ENCODE measurements at regions not wholly inside any gene's neighbourhood (a gene's known extent, or its start where the extent isn't known, plus 50 kb on each side); places are given as distances from the start of the nearest gene placed in this dataset.
"Not testable (repeated sequence)": the region's sequence is repeated elsewhere in the genome, so short reads cannot be mapped to it uniquely, and the experiment has no call there.

DNA sequence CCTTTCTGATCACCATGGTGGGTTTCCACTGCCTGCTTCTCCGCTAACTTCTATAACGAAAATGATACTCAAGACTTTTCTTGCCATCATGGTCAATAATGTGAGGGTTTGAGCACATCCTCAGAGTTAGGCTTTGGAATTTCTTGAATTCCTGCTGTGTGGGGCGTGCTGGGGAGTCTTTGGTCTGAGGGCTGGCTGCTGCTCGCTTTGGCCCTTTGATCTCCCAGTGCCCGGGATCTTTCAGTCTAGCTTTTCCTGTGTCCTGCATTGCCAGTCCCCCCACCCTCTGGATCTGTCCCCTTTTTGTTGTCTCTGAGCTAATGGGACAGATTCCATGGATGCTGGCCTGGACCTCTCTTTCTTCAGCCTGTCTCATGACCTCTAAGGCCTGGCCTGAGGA lies 182.6 kb downstream of the NPIPA7 start:
- not testable (repeated sequence) for DNase-seq (ENCODE audit: low spot score)

DNA sequence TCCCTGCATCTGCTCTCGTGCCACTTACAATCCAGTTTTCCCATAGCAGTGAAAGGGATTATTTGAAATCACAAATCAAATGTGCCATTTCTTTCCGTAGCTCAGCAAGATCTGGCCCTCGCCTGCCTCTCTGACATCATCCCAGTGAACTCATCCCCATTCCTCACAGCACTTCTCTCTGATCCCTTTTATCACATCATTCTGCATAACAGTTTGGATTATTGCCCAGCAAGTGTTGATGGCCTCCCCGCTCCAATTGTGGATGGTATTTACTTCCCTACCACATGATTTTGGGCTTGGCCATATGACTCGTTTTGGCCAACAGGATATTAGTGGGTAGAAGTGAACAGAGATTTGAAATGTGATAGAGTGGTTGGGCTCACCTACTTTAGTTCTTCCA lies 185.0 kb downstream of the NPIPA7 start:
- DNase-seq (ENCODE audit: low spot score), result not testable (repeated sequence)

DNA sequence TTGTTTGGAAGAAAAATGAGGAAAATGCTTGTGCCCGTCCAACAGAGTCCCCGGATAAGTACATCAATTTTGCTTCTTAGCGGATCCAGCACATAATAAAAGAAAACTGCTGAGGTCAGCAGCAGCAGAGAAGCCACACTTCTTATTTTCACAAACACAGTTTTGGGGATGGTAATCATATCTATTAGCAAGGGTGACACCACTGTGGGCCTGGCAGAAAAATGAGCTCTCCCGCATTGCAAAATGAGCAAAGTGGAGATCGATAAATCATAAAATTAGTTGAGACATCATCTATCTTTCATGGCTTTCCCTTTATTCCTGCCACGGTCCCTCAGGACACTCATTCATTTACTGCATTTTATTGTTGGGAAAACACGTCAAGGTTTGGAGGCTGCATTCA lies 186.4 kb downstream of the NPIPA7 start:
- DNase-seq (ENCODE audit: low spot score), result not testable (repeated sequence)

DNA sequence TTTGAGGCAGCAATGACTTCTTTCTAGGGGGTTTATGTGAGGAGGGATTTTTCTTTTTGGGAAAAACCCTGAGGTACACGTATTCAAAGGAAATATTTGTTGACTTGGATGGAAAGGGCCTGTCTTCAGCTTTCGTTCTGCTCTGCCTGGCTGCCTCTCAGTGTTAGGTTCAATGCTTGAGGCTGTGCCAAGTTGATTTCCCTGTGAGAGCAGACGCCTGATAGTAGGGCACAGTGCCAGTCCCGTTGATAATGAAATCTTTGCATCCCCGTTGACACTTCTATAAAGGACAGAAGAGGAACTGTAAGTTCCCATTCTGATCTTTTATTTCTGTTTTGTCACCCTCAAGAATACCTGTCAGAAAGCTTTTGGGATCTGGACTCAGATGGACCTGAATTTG lies 191.1 kb downstream of the NPIPA7 start:
- not testable (repeated sequence) for DNase-seq (ENCODE audit: low spot score)

DNA sequence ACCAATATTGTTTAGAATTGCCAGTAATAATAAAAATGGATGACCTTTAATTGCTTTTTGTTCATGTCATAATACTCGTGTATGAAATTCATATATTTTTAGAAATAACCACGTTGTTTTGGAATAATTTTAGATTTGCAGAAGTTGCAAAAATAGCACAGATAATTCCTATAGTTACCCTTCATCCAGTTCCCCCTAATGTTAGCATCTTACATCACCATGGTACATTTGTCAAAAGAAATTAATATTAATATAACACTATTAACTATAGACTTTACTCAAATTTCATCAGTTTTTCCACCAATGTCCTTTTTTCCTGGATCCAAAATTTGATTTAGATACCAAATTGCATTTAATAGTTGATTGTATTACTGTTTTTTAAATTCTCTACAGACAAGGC lies 191.9 kb downstream of the NPIPA7 start:
- not testable (repeated sequence) for DNase-seq (ENCODE audit: low spot score)

DNA sequence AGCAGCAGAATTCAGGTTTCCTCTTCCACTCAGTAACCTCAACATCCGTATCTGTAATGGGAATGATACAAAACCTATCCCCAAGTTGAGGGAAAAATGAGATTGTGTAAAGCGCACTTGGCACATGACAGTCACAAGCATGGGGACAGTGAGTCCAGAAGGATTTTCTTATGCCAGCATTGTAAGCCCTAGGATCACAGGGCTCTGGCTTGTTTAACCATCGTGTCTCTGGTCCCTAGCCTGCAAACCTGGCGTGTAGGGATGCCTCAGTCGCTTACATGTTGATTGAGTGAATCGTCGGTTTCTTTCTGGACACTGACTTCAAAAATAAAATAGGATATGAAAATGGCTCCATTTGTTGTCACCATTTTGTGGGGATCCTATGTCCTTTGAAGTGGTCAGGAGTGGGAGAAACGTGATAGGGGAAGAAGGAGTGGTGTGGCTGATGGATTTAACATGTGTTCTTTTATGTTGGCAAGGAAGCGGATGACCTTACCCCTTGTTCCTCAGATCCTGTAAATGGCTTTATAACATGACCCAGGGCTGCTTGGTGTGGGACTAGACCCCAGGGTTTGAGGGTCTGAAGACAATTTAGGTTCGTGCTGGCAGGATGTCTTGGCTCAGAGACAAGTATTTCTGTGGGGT lies 193.3 kb downstream of the NPIPA7 start:
- not testable (repeated sequence) for DNase-seq (ENCODE audit: low spot score)

DNA sequence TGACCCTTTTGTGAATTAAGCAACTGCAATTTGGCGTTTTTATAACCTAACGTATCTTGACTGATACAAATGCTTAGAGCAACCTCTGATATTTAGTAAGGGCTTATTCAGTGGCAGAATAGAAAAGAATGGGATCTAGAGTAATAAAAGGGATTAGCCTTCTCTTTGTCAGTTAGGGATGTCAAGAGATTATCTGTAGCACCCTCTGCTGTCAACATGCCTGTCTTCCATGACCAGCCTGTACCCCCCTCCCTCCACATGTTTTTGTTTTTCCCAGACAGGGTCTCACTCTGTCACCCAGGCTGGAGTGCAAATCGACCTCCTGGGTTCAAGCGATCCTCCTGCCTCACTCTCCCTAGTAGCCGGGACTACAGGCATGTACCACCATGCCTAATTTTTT lies 198.1 kb downstream of the NPIPA7 start:
- not testable (repeated sequence) for DNase-seq (ENCODE audit: low spot score)

DNA sequence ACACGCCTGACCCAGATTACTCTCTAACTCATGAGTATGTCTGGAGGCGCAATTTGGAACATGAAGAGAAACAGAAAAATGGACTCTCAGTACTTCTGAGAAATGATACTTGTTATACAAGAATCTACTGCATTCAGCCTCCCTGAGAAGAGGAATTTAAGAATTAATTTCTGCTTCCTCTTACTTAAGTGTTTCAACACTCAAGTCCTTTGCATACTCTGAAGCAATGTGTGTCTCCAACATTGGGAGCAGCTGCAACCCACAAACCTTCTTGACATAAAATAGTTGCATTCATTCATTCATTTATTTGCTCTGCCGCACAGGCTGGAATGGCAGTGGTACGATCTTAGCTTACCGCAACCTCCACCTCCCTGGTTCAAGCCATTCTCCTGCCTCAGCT lies 199.8 kb downstream of the NPIPA7 start:
- DNase-seq (ENCODE audit: low spot score), result no peak

DNA sequence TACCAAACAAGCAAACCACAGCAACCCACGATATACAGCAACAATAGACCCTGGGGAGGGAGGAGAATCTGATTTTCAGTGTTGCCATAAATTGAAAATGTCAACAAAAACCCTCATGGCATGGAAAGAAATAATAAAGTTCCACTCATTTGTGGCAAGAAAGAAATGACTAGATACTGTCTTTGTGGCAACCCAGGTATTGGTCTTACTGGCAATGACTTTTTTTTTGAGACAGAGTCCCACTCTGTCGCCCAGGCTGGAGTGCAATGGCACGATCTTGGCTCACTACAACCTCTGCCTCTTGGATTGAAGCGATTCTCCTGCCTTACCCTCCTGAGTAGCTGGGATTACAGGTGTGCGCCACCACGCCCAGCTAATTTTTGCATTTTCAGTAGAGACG lies 204.0 kb downstream of the NPIPA7 start:
- DNase-seq (ENCODE audit: low spot score), result not testable (repeated sequence)

DNA sequence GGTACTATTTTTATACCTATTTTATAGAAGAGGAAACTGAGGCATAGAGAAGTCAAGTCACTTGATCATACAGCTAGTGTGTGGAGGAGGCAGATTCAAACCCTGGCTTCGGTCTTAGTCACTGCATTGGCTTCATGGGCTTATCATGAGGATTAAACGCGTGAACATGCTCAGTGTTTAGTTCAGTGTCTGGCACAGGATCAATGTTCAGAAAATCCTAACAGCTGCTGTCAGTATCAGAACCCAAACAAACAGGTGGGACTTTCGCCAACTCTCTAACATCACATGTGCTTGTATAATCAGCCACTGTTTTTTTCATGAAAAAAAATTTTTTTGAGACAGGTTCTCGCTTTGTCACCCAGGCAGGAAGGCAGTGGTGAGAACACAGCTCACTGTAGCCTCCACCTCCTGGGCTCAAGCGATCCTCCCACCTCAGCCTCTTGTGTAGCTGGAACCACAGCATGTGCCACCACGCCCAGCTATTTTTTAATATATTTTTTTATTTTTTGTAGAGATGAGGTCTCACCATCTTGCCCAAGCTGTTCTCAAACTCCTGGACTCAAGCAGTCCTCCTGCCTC lies 207.2 kb downstream of the NPIPA7 start:
- not testable (repeated sequence) for DNase-seq (ENCODE audit: low spot score)

DNA sequence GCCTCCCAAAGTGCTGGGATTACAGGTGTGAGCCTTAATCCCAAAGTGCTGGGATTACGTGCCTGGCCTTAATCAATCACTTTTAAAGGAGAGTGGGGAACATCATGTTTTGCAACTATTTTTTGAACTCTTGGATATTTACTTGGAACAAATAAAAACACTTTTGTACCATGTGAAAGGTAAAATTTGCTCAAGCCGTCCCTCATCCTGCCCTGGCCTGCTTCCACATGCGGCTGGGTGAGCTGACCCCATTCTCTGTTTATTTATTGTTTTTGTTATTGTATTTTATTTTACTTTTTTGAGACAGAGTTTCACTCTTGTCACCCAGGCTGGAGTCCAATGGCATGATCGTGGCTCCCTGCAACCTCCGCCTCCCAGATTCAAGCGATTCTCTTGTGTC lies 208.0 kb downstream of the NPIPA7 start:
- not testable (repeated sequence) for DNase-seq (ENCODE audit: low spot score)

DNA sequence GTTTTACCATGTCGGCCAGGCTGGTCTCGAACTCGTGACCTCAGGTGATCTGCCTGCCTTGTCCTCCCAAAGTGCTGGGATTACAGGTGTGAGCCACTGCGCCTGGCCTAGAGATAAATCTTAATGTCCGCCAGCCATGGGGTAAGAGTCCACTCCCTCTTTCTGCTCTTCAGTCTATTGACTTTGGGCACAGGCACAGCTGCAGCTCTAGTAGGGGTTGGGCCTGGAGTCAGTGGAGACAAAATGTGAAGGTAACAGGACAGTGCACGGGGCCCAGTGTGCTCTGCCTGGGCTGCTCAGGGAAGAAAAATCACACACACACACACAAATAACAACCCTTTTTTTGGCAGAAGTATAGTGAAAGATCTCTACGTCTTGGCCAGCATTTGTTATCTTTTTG lies 209.5 kb downstream of the NPIPA7 start:
- not testable (repeated sequence) for DNase-seq (ENCODE audit: low spot score)

DNA sequence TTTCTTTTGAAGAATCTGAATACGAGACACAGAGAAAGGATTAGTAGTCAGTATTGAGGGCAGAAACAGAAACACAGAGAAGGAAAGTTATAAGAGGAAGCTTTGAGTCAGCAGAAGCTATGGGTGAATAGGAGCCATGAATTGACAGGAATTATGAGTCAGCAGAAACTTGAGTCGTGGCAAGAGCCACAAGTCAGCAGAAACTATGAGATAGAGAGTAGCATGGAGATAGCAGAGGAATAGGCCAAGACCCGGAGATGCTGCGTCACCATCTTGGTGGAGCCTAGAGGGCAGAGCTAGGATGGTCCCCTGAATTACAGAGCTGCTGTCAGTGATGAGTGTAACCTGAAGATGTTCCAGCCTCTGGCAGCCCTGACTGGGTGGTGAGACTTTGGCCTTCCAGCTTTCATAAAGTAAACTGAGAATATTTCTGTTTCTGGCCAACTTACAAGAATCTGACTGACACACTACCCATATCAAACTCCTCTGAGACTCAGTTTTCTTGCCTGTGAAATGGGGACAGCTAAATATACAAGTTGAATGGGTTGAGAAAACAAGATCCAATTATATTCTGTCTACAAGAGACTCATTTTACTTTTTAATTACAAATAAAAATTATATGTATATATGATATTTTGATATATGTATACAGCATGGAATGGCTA lies 211.8 kb downstream of the NPIPA7 start:
- DNase-seq (ENCODE audit: low spot score), result not testable (repeated sequence)

DNA sequence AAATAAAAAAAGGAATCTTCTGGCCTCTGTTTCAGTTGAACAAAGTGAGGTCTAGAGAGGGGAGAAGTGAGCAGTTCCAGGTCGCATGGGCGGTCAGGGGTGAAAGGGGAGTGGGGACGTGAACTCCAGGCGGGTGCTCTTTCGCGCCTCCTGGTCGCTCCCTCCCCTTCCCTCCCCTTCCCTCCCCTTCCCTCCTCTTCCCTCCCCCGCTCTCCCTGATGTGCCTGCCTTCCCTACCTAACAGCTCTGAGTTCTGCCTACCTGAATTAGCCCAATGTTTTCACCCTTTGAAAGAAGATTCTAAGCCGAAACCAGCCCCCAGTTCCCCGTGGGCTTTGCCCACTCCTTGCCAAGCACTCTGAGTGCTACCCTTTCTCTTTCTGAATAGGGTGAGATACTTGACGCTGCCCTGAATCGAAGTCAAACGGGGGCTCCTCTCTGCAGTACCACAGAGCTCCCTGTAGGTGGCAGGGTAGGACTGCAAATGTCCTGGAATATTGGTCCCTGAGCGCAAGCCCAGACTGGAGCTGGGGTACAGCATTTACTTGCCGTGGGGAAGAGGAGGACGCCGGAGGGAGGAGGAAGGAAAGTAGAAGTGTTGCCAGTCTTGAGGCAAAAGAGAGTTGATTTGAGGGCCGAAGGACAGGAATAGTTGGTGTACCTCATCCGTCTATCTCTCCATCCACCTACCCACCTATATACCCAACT lies 214.4 kb downstream of the NPIPA7 start:
- DNase-seq (ENCODE audit: low spot score), result not testable (repeated sequence)

DNA sequence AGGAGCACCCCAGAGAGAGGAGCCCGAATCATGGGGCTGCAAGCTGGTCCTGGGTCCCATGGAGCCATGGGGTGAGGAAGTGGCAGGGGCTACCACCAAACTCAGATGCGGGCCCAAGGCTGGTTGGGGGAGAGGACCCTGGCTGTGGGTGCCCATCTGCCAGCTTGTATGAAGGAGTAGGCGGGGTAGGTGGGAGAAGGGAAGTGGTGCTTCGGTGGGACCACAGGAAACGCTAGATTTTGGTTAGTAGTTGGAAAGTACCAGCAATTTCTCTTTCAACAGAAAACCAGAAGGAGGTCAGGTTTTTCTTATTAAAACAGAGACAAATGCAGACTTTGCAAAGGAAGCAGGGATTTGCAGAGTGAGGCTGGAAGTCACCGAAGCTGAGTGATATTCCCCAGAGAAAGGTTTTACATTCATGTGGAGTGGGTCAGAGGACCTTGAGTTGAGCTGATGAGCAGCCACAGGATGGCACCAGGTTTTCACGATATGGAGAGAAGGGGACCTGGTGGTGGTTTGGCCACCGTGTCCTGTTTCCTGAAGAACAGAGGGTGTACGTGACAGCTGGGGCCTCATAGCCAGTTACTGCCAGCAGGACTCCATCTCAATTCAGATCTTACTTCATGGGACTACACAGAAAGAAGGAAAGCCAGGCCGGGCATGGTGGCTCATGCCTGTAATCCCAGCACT lies 216.2 kb downstream of the NPIPA7 start:
- DNase-seq (ENCODE audit: low spot score), result not testable (repeated sequence)

DNA sequence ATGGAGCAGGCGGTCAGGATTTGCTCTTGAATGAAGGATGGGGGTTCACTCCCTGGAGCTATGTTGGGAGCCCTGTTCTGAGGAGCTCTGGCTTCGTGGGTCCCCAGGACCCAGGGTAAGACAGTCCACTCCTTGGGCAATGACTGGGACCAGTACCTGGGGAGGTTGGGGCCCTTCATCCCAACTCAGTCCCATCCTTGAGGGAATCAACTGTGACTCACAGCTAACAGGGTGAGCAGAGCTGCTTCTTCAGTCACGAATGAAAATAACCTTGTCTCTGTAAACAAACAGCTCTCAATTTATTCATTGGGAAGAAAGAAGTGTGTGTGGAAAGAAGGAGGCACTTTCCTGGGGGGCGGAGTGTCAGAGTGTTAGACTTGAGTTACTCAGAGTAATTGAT lies 222.3 kb downstream of the NPIPA7 start:
- not testable (repeated sequence) for DNase-seq (ENCODE audit: low spot score)

DNA sequence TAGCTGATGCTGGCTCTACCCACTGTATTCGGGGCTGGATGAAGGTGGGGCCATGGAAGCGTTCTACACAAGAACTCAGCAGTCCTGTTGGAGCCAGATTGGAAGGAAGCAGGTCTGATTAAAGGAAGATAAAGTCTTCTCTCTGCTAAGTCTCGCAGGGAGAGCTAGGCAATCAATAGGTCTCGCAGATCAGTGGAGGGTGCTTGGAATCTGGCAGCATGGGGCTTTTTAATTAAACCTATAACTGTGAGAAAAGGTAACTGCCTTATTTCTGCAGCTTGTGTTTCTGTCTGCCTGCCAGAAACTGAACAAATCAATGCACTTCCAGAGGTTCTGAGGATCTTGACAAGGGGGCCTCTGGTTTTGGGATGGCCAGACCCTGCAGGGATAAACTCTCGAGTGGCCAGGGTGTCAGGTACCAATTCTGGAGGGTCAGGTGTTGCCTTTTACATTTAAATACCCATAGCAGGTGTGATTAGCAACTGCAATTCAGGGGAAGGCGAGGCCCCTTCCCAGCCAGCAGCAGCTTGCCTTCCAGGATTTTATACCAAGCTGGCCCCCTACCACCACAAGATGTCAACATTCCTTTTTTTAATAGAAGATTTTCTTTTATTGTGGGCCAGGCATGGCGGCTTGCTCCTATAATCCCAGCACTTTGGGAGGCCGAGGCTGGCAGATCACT lies 228.6 kb downstream of the NPIPA7 start:
- DNase-seq (ENCODE audit: low spot score), result not testable (repeated sequence)

DNA sequence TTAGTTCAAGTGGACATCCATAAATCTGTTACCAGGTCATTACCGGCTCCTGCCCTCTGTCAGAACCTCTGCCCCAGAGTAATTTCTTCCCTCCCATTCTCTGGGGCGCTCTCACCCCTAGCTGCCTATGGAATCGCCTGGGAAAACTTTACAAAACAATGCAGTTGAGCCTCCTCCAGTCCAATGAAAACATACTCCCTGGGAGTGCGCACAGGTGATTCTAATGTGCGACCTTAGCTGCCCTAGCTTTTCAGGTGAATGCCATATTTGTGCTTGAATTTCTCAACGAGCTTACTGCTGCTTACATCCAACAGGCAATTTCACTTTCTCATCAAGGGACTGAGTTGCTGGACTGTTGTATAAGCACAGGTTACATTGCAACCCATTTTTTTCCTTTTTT lies 230.7 kb downstream of the NPIPA7 start:
- DNase-seq (ENCODE audit: low spot score), result not testable (repeated sequence)

DNA sequence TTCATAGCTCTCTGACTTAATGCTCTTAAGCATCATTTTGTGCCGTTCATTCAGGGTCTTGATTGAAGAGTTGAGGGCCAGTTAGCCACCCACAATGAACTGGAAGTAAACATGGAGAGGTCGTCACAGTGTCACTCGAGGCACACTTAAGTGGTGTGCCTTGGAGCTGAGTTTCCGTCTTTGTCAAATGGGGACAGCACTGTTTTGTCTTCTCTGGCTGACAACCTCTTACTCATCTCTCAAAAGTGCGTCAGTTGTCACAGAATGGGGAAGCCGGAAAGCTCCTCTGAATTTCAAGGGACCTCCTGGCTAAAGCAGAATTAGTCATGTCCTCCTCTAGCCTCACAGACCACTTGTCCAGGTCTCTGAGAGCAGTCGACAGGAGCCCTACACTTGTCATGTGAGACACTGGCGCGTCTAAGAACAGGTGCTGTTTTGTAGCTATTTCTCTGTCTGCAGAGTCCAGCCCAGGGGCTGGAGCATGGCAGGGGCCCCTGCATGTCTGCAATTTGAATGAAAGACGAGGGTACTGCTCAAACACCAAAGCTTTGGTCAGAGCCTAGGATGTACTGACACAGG lies 231.5 kb downstream of the NPIPA7 start:
- DNase-seq (ENCODE audit: low spot score), result not testable (repeated sequence)

DNA sequence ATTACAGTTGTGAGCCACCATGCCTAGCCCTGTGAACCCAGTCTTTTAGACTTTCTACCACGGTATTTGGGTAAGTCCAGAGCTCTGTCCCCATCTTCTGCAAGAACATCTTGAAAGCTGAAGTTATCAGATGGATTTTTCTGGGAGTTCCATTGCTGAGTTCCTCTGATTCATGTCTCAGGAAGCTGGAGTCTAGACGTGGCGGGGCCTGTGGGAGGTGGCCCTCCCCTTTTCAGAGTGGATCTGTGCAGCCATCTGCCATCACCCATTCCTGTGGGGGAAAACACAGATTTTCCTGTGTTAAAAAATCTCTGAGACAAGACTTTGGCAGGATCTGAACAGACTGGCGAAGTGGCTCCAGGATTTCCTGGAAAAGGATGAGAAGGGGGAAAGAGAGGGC lies 234.3 kb downstream of the NPIPA7 start:
- not testable (repeated sequence) for DNase-seq (ENCODE audit: low spot score)

DNA sequence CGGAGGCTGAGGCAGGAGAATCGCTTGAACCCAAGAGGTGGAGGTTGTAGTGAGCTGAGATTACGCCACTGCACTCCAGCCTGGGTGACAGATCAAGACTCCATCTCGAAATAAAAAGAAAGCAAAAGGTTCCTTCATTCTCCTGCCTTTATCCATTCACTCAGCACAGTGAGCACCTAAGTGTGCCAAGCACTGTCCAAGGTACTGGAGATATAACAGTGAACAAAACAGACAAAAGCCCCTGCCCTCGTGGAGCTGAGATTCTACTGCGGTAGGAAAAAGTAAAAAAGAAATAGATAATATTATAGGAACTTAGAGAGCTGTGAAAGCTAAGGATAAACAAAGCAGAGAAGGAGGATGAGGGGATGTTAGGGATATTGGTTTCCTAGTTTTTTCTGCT lies 235.5 kb downstream of the NPIPA7 start:
- DNase-seq (ENCODE audit: low spot score), result not testable (repeated sequence)

All from putamen (tissue), 1 donor.